ENCODE measurements at regions not wholly inside any gene's neighbourhood (a gene's known extent, or its start where the extent isn't known, plus 50 kb on each side); places are given as distances from the start of the nearest gene placed in this dataset.

- no peak overlapping the region for H2AK5ac ChIP-seq (ENCODE audit: low read depth, low read length)
- H3K23ac ChIP-seq (ENCODE audit: low read depth, low read length): no peak overlapping the region
- H3K27ac ChIP-seq (ENCODE audit: insufficient read depth, low read length): no peak overlapping the region
- no peak overlapping the region for H3K14ac ChIP-seq (replicated peaks; ENCODE audit: low read depth, low read length)
- no peak overlapping the region for H2BK20ac ChIP-seq (ENCODE audit: low read depth, low read length)
- H2BK5ac ChIP-seq (ENCODE audit: low read depth, low read length, poor library complexity, severe bottlenecking): no peak overlapping the region
- DNase-seq (no peak), ATAC-seq (ENCODE audit: low read depth) (no peak)
- POLR2A ChIA-PET (ENCODE audit: unreplicated experiment): no interaction called here
- H3K4me2 ChIP-seq (ENCODE audit: low read depth, low read length): no peak overlapping the region
- no peaks in the 10 kb centered on the region for H3K27me3 ChIP-seq (ENCODE audit: control insufficient read depth, insufficient read depth, low read length)
- H2BK15ac ChIP-seq (ENCODE audit: low read depth, low read length): no peak overlapping the region
- H3K4ac ChIP-seq (ENCODE audit: low read depth, low read length): no peak overlapping the region
- H3K18ac ChIP-seq (ENCODE audit: low read depth, low read length): no peak overlapping the region
- H3K9me1 ChIP-seq (ENCODE audit: insufficient read depth, low read length): no peaks in the 10 kb centered on the region
- no peak for TF ChIP-seq MAZ (IDR thresholded peaks at IDR 0.05; ENCODE audit: borderline replicate concordance, low read depth, low read length)
- no peak for TF ChIP-seq CTCF (conservative IDR thresholded peaks at IDR 0.05; ENCODE audit: low read depth, low read length)
- no peak for TF ChIP-seq CEBPB (IDR thresholded peaks at IDR 0.05; ENCODE audit: low read depth, low read length)
- TF ChIP-seq USF2 (IDR thresholded peaks at IDR 0.05; ENCODE audit: low read depth, low read length): no peak
- TF ChIP-seq POLR2A (IDR thresholded peaks at IDR 0.05; ENCODE audit: low read depth, low read length): no peak
- no peak for TF ChIP-seq RFX5 (IDR thresholded peaks at IDR 0.05; ENCODE audit: low read depth, low read length)
- TF ChIP-seq CHD1 (IDR thresholded peaks at IDR 0.05; ENCODE audit: low read depth, low read length): no peak
- no peak for TF ChIP-seq BHLHE40 (IDR thresholded peaks at IDR 0.05; ENCODE audit: low read depth, low read length)
- no peak for TF ChIP-seq RCOR1 (IDR thresholded peaks at IDR 0.05; ENCODE audit: insufficient replicate concordance, low read length)
- no peak for TF ChIP-seq FOS (IDR thresholded peaks at IDR 0.05; ENCODE audit: low read depth, low read length)
- H3K9ac ChIP-seq (ENCODE audit: low read depth, low read length): no peak overlapping the region
- in situ Hi-C loops (cut with MboI; ENCODE audit: low sequenced_read_pairs): no loop called here
- H3K4me1 ChIP-seq (ENCODE audit: control insufficient read depth, insufficient read depth, low read length): no peaks in the 10 kb centered on the region
- BruUV-seq (replicated peaks): no TSS peak
- no peaks in the 10 kb centered on the region for H4K20me1 ChIP-seq (ENCODE audit: insufficient read depth, low read length)
- intact Hi-C loops (cut with micrococcal nuclease): no loop called here
- H3K56ac ChIP-seq (ENCODE audit: extremely low read depth, insufficient read depth, low read length): no peak overlapping the region
- no peak overlapping the region for H4K91ac ChIP-seq (ENCODE audit: insufficient read depth, low read depth, low read length)
- CTCF ChIA-PET: no interaction called here
- H3K4me3 ChIP-seq (ENCODE audit: insufficient read depth, low read depth, low read length): no peak overlapping the region
- no peak overlapping the region for H4K8ac ChIP-seq (ENCODE audit: low read depth in 2 of 2, low read length in 2 of 2)
- H4K5ac ChIP-seq (ENCODE audit: low read depth, low read length): no peak overlapping the region
- no peak overlapping the region for H2AFZ ChIP-seq (replicated peaks; ENCODE audit: low read length, poor library complexity)
- H2AK9ac ChIP-seq (replicated peaks; ENCODE audit: low read depth, low read length, poor library complexity): no peak overlapping the region
- H2BK120ac ChIP-seq (ENCODE audit: low read depth, low read length): no peak overlapping the region
- H3K79me1 ChIP-seq (ENCODE audit: low read depth in 1 of 2, low read length in 2 of 2): no peaks in the 10 kb centered on the region
- dilution Hi-C loops (cut with HindIII; ENCODE audit: low sequenced_read_pairs, unreplicated experiment): no loop called here
- no peaks in the 10 kb centered on the region for H3K9me3 ChIP-seq (ENCODE audit: control insufficient read depth, insufficient read depth, low read length)
- H3K36me3 ChIP-seq (ENCODE audit: control insufficient read depth, insufficient read depth, low read length): no peaks in the 10 kb centered on the region
Measured at GRCh38 chr4:124997991-124998390, 285.5 kb upstream of the ANKRD50 start.

All from IMR-90 (cell line).